Activated CD4-positive, alpha-beta T cell treated with anti-CD3 and anti-CD28 coated beads, Interleukin-2, Interleukin-4, amounts not matched to agents 100 ng/mL and 50 ng/mL, durations not matched to agents 16 hours and 8 hours (primary cell): ENCODE measurements at regions not wholly inside any gene's neighbourhood (a gene's known extent, or its start where the extent isn't known, plus 50 kb on each side); places are given as distances from the start of the nearest gene placed in this dataset.
A peak's percentile ranks its signal among the peaks of the same experiment; 100 is the strongest.
"Not testable (repeated sequence)": the region's sequence is repeated elsewhere in the genome, so short reads cannot be mapped to it uniquely, and the experiment has no call there.

Experiments used
- DNase-seq: peaks from one replicate; pipeline ENCODE4 v3.0.0-alpha.2; 2020; ENCODE audit warnings: low spot score

DNA sequence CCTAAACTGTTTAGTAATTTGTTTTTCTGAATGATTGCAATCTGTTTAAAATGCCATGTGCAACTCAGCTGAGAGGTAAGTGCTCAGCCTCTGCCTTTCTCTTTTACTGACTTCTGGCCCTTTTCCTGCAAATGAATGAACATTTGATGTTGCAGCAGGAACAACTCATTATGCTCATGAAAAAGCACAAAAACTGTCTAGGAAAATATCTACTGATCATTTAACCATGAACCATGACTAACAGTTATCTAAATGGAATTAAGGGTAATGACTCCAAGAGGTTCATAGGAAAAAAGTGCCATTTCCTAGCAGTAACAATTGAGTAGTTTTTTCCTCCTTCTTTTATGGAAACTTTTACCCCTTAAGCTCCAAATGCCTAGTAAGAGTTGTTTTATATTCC is 70.6 kb upstream of the ANKH start:
- DNase-seq, result no peak

- DNase-seq, result no peak
Observed at GRCh38 chr5:14937254-14937653, 65.7 kb upstream of the ANKH start.

DNA sequence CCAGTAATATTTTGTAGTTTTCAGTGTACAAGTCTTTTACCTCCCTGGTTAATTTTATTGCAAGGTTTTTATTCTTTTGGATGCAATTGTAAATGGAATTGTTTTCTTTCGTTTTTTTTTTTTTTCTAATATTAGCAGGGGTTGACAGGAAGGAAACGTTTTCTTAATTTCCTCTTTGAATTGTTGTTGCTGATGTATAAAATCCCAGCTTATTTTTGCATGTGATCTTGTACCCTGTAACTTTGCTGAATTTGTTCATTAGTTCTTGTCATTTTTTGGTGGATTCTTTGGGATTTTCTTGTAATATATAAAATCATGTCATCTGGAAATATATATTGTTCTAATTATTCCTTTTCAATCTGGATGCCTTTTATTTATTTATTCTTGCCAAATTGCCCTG is 65.0 kb upstream of the ANKH start:
- no peak for DNase-seq

- no peak for DNase-seq
Observed at GRCh38 chr5:14935341-14935740, 63.8 kb upstream of the ANKH start.

DNA sequence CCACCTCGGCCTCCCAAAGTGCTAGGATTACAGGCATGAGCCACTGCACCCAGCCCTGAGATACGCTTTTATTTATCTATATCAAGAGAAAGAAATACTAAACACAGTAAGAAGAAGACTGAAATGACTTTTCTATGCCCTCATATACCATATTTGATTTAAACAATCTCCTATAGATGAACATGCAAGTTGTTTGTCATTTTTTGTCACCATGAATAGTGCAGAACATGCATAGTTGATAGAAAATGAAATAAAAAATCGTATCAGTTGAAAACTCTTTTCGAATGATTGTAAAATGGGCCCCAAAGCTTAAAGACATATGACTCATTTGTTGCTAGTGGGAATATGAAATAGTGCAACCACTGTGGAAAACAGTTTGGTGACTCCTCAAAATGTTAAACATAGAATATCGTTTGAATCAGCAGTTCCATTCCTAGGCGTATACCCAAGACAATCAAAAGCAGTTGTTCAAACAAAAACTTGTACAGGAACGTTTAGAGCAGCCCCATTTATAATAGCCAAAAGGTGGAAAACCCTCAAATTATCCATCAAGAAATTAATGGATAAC is 61.4 kb upstream of the ANKH start:
- peak; percentile 17 for DNase-seq

GRCh38 chr5:14930486-14930885 is 58.9 kb upstream of the ANKH start:
- DNase-seq, result no peak

DNA sequence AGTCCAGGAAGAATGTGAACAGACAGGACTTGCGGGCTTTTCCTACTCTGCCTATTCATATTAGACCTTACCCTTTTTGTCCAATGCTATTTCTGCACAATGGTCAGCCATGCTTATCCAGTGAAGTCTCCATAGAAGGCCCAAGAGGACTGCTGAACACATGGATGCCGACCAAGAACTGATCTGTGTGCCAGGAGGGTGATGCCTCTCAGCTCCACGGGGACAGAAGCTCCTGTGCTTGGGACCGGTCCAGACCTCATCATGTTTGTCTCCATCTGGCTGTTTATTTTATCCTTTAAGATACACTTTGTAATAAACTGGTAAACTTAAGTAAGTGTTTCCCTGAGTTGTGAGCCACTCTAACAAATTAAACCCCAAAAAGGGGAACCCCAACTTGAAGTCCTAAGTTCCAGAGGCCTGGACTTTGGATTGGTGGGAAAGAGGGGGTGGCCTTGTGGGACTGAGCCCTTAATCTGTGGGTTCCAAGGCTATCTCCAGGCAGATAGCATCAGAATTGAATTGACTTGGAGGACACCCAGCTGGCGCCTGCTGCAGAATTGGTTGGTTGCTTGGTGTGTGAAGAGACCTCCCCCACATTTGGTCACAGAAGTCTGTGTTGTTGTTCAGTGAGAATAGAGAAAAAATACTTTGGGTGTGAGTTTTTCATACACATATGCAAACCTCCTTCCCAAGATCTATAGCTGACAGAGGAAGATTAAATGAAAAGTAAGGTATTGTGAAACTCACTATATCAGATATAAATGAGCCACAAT is 57.9 kb upstream of the ANKH start:
- no peak for DNase-seq

- no peak for DNase-seq
Observed at GRCh38 chr5:14928661-14929060, 57.1 kb upstream of the ANKH start.

- DNase-seq, result peak; percentile 30
Observed at GRCh38 chr5:14925326-14925725, 53.7 kb upstream of the ANKH start.

- not testable (repeated sequence) for DNase-seq
Observed at GRCh38 chr5:14922952-14923351, 51.4 kb upstream of the ANKH start.

- DNase-seq, result no peak
Observed at GRCh38 chr5:14922456-14922855, 50.9 kb upstream of the ANKH start.
